Embryonic facial prominence (tissue), 1 donor: ENCODE measurements at regions not wholly inside any gene's neighbourhood (a gene's known extent, or its start where the extent isn't known, plus 50 kb on each side); places are given as distances from the start of the nearest gene placed in this dataset.

Source experiments
- DNase-seq: peaks from one replicate; pipeline ENCODE4 v3.0.0-alpha.2; 2016; ENCODE audit errors: extremely low spot score

GRCh38 chr4:164396439-164396838 lies 357.5 kb upstream of the SMIM31 start:
- DNase-seq = no peak

- DNase-seq = no peak
These were observed 351.4 kb upstream of the SMIM31 start for GRCh38 chr4:164402554-164402953.

GRCh38 chr4:164405774-164406173 lies 348.2 kb upstream of the SMIM31 start:
- DNase-seq = no peak

- DNase-seq = no peak
These were observed 345.1 kb upstream of the SMIM31 start for GRCh38 chr4:164408831-164409230.

- DNase-seq = no peak
These were observed 343.5 kb upstream of the SMIM31 start for GRCh38 chr4:164410401-164410800.

- DNase-seq = no peak
These were observed 341.7 kb upstream of the SMIM31 start for GRCh38 chr4:164412246-164412645.

- DNase-seq = no peak
These were observed 340.2 kb upstream of the SMIM31 start for GRCh38 chr4:164413743-164414142.

GRCh38 chr4:164423819-164424218 lies 330.1 kb upstream of the SMIM31 start:
- no peak for DNase-seq

- DNase-seq = no peak
These were observed 329.1 kb upstream of the SMIM31 start for GRCh38 chr4:164424846-164425245.

GRCh38 chr4:164428561-164428960 lies 325.4 kb upstream of the SMIM31 start:
- DNase-seq = no peak

- DNase-seq = no peak
These were observed 315.6 kb upstream of the SMIM31 start for GRCh38 chr4:164438321-164438720.

GRCh38 chr4:164439037-164439436 lies 314.9 kb upstream of the SMIM31 start:
- DNase-seq = no peak

GRCh38 chr4:164440199-164440598 lies 313.7 kb upstream of the SMIM31 start:
- no peak for DNase-seq

GRCh38 chr4:164441109-164441508 lies 312.8 kb upstream of the SMIM31 start:
- DNase-seq = no peak

GRCh38 chr4:164442180-164442579 lies 311.8 kb upstream of the SMIM31 start:
- no peak for DNase-seq

- no peak for DNase-seq
These were observed 307.4 kb upstream of the SMIM31 start for GRCh38 chr4:164446516-164446915.

- DNase-seq = no peak
These were observed 292.0 kb upstream of the SMIM31 start for GRCh38 chr4:164461901-164462300.

- DNase-seq = no peak
These were observed 291.5 kb upstream of the SMIM31 start for GRCh38 chr4:164462471-164462870.

GRCh38 chr4:164464313-164464712 lies 289.6 kb upstream of the SMIM31 start:
- no peak for DNase-seq

- no peak for DNase-seq
These were observed 286.4 kb upstream of the SMIM31 start for GRCh38 chr4:164467493-164467892.

- no peak for DNase-seq
These were observed 272.4 kb upstream of the SMIM31 start for GRCh38 chr4:164481306-164482091.

- DNase-seq = no peak
These were observed 271.9 kb upstream of the SMIM31 start for GRCh38 chr4:164482092-164482404.

- no peak for DNase-seq
These were observed 271.2 kb upstream of the SMIM31 start for GRCh38 chr4:164482758-164483157.

GRCh38 chr4:164483711-164484110 lies 270.2 kb upstream of the SMIM31 start:
- DNase-seq = no peak
